ENCODE measurements at regions not wholly inside any gene's neighbourhood (a gene's known extent, or its start where the extent isn't known, plus 50 kb on each side); places are given as distances from the start of the nearest gene placed in this dataset.

GRCh38 chr1:70509996-70510876, 99.2 kb downstream of the CTH start:
- no TSS peak for BruUV-seq (replicated peaks)
- Histone ChIP-seq H3K4me1 (ENCODE audit: control insufficient read depth, insufficient read depth, low read length) (no peaks in the 10 kb centered on the region), H3K9me3 (replicated peaks; ENCODE audit: control insufficient read depth, insufficient read depth, low read length) (no peaks in the 10 kb centered on the region), H3K4me3 (no peak overlapping the region), H3K36me3 (ENCODE audit: control insufficient read depth in 2 of 2, insufficient read depth in 2 of 2, low read length in 1 of 2) (no peaks in the 10 kb centered on the region), H3K27ac (ENCODE audit: control insufficient read depth, insufficient read depth) (no peak overlapping the region), H3K4me2 (ENCODE audit: control insufficient read depth, insufficient read depth) (no peak overlapping the region), H3K27me3 (replicated peaks in 1 of 2; ENCODE audit: control insufficient read depth in 2 of 2, insufficient read depth in 2 of 2, low read length in 1 of 2) (no peaks in the 10 kb centered on the region), H3K79me2 (ENCODE audit: control insufficient read depth, insufficient read depth, low read length) (no peaks in the 10 kb centered on the region), H4K20me1 (ENCODE audit: control insufficient read depth, insufficient read depth) (no peaks in the 10 kb centered on the region), H2AFZ (ENCODE audit: control insufficient read depth, low read depth, low read length) (no peak overlapping the region), H3K9ac (ENCODE audit: control insufficient read depth, insufficient read depth, low read length) (no peak overlapping the region)
- in situ Hi-C loops (cut with MboI) = loop anchor here (5.0 kb wide), 1 partner anchor 378 kb away; no protein-coding TSS in a partner anchor
- ChIA-PET RAD21 (ENCODE audit: unreplicated experiment) (no interaction called here), SMC1A (ENCODE audit: uncharacterized antibody, unreplicated experiment) (no interaction called here), POLR2A (no interaction called here), CTCF (no interaction called here)
- 55% methylated on average over 17 of the region's 19 CpGs for whole genome bisulfite sequencing (ENCODE audit: insufficient coverage, insufficient replicate concordance, low lambda C conversion rate, missing lambda C conversion rate)
- FAIRE-seq (peak; percentile 91), ATAC-seq (peak; percentile 94), DNase-seq (ENCODE audit: low read depth, low spot score) (peak; percentile 30)
- TF ChIP-seq E4F1 (IDR thresholded peaks at IDR 0.05; ENCODE audit: borderline replicate concordance, partially characterized antibody) (no peak), MTA3 (IDR thresholded peaks at IDR 0.05; ENCODE audit: borderline replicate concordance, low read length) (no peak), E2F4 (IDR thresholded peaks at IDR 0.05; ENCODE audit: low read depth, low read length) (no peak), POLR2AphosphoS5 (IDR thresholded peaks at IDR 0.05; ENCODE audit: low read length) (no peak), ATF7 (IDR thresholded peaks at IDR 0.05; ENCODE audit: low read depth) (0 out of 2 replicates have a peak, but pooled peaks have one; percentile 27), SMC3 (IDR thresholded peaks at IDR 0.05; ENCODE audit: borderline replicate concordance, low read length) (peak; percentile 82; the same call in 1 of the 2 replicates), HSF1 (IDR thresholded peaks at IDR 0.05; ENCODE audit: low read depth, low read length) (no peak), KDM1A (IDR thresholded peaks at IDR 0.05; ENCODE audit: borderline replicate concordance) (no peak), PAX8 (IDR thresholded peaks at IDR 0.05) (no peak), SREBF1 (IDR thresholded peaks at IDR 0.05; ENCODE audit: low read length) (no peak), CTCF (IDR thresholded peaks at IDR 0.05 in 2 of 3, conservative IDR thresholded peaks at IDR 0.05 in 1 of 3; ENCODE audit: control insufficient read depth in 2 of 3, extremely low read depth in 1 of 3, insufficient read depth in 1 of 3, low read depth in 3 of 3, low read length in 3 of 3) (peak; percentile 55 to 73 (median 58)), RAD21 (IDR thresholded peaks at IDR 0.05; ENCODE audit: insufficient read depth, low read depth, low read length) (peak; percentile 93), BHLHE40 (IDR thresholded peaks at IDR 0.05; ENCODE audit: borderline replicate concordance in 1 of 2, low read depth in 2 of 2, low read length in 1 of 2) (no peak)
- intact Hi-C loops (cut with micrococcal nuclease; ENCODE audit: unreplicated experiment) = loop anchor here (1.0 to 5.0 kb wide), 2 partner anchors 248 to 377 kb away; no protein-coding TSS in a partner anchor

All from GM12878 (cell line).